Kidney epithelial cell (primary cell): ENCODE measurements at regions not wholly inside any gene's neighbourhood (a gene's known extent, or its start where the extent isn't known, plus 50 kb on each side); places are given as distances from the start of the nearest gene placed in this dataset.

ENCODE experiments used
- DNase-seq: peaks from one replicate; pipeline ENCODE4 v3.0.0-alpha.2; 2010; ENCODE audit warnings: low read depth
- H3K27me3 ChIP-seq: 2 replicates; pipeline ENCODE4 v1.6.0; 2011; ENCODE audit warnings: low read length; ENCODE audit not compliant: control insufficient read depth, insufficient read depth
- H3K36me3 ChIP-seq: 2 replicates; pipeline ENCODE4 v1.5.1; 2011; ENCODE audit warnings: low read length; ENCODE audit not compliant: control insufficient read depth, insufficient read depth
- H3K4me3 ChIP-seq: 2 replicates; pipeline ENCODE4 v1.5.1; 2011; ENCODE audit warnings: low read depth, mild to moderate bottlenecking, control low read depth, low read length
- TF ChIP-seq, protein P1 (sequence below): IDR thresholded peaks from 2 replicates; pipeline ENCODE4 v1.5.1; 2011; ENCODE audit warnings: mild to moderate bottlenecking, moderate library complexity, low read length, control low read depth, inconsistent platforms; ENCODE audit not compliant: insufficient read depth, poor library complexity, severe bottlenecking

DNA sequence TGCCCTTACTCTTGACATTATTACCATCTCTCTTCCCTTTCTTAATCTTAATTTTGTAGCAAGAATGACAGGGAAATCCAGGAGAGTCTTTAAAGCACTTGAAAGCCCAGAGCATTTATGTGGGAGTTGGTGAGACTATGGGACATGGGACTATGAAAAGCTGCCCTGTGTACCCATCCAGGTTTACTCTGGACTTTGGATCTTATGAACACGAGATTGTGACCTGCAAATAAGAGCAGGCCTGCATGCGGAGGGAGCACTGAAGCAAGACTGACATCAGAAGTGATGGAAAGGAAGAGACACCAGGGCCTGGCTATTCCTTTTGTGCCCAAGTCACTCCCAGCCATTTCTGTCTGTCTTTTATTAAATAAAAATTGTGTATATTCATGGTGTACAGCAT, 209.6 kb downstream of the NUF2 start:
- Histone ChIP-seq H3K36me3 (no peaks in the 10 kb centered on the region), H3K4me3 (no peak overlapping the region), H3K27me3 (no peaks in the 10 kb centered on the region)
- TF ChIP-seq, protein P1, sequence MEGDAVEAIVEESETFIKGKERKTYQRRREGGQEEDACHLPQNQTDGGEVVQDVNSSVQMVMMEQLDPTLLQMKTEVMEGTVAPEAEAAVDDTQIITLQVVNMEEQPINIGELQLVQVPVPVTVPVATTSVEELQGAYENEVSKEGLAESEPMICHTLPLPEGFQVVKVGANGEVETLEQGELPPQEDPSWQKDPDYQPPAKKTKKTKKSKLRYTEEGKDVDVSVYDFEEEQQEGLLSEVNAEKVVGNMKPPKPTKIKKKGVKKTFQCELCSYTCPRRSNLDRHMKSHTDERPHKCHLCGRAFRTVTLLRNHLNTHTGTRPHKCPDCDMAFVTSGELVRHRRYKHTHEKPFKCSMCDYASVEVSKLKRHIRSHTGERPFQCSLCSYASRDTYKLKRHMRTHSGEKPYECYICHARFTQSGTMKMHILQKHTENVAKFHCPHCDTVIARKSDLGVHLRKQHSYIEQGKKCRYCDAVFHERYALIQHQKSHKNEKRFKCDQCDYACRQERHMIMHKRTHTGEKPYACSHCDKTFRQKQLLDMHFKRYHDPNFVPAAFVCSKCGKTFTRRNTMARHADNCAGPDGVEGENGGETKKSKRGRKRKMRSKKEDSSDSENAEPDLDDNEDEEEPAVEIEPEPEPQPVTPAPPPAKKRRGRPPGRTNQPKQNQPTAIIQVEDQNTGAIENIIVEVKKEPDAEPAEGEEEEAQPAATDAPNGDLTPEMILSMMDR, result no peak
- no peak for DNase-seq

DNA sequence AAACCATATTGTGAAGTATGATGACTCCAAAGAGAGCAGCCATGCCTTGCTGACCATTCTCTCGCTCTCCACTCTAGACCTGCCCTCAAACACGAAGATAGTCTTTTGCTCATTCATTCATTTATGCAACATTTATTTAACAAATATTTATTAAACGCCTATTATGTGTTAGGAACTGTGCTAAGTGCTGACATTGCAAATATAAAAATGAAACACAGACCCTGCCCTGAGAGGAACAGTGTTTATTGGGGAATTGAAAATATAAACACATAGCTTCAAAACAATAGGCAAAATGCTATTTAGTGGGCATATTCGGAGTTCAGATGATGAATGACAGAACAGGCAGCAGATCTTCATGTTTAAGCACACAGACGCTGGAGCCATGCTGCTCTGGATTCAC, 213.6 kb downstream of the NUF2 start:
- no peak overlapping the region for H3K4me3 ChIP-seq
- TF ChIP-seq, protein P1, result no peak
- H3K36me3 ChIP-seq, result no peaks in the 10 kb centered on the region
- DNase-seq, result no peak
- no peaks in the 10 kb centered on the region for H3K27me3 ChIP-seq

DNA sequence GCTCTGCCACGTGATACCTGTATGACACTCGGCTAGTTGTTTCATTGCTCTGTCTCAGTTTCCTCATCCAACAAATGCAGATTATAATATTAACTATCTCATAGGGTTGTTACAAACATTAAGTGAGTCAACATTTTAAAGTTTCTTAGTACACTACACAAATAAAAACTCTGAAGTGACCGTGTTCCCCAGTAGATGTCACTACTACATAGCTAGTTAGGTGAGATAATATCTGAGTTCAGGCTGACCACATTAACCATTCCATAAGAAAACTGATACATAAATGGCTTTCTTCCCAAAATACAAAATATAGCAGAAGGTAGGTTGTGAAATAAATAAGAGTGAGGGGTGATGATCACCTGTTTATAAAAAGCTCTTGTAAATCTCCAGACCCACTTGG, 214.1 kb downstream of the NUF2 start:
- no peaks in the 10 kb centered on the region for H3K27me3 ChIP-seq
- TF ChIP-seq, protein P1, result peak; percentile 32
- H3K36me3 ChIP-seq, result no peaks in the 10 kb centered on the region
- no peak for DNase-seq
- H3K4me3 ChIP-seq, result no peak overlapping the region

DNA sequence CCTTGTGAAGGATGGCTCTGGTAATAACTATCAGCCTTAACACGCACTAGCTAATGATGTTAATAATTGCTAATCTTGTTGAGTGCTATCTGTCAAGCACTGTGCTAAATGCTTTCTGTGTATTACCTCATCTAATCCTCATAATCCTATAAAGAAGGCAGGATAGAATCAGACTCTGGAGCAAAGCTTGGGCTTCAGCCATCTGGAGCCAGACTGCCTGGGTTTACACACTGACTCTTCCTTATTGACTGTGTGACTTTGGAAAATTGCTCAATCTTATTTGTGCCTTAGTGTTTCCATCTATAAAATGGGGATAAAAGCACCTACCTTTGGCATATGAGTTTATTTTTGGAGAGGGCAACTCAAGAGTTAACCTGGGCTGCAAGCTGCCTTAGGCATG, 216.1 kb downstream of the NUF2 start:
- TF ChIP-seq, protein P1, result no peak
- no peaks in the 10 kb centered on the region for H3K36me3 ChIP-seq
- H3K27me3 ChIP-seq, result no peaks in the 10 kb centered on the region
- no peak for DNase-seq
- no peak overlapping the region for H3K4me3 ChIP-seq

DNA sequence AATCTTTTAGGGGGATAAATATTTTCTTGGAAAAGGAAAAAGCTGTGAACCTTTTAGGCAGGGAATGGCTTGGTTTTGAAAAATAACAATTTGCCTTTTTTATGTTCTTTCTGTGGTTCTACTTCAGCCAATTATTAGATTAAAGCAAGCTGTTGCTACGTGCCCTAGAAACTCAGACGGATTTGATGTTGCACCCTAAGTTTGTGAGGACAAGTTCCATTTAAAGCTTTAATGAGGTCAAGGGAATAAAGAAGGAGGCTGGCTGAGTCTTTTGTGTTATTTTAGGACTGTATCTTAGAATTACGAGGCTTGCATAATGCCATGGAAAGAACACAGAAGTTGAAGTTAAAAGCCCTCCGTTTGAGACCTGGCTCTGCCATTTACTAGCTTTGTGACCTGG, 216.9 kb downstream of the NUF2 start:
- H3K4me3 ChIP-seq, result no peak overlapping the region
- TF ChIP-seq, protein P1, result no peak
- no peak for DNase-seq
- H3K36me3 ChIP-seq, result no peaks in the 10 kb centered on the region
- no peaks in the 10 kb centered on the region for H3K27me3 ChIP-seq

DNA sequence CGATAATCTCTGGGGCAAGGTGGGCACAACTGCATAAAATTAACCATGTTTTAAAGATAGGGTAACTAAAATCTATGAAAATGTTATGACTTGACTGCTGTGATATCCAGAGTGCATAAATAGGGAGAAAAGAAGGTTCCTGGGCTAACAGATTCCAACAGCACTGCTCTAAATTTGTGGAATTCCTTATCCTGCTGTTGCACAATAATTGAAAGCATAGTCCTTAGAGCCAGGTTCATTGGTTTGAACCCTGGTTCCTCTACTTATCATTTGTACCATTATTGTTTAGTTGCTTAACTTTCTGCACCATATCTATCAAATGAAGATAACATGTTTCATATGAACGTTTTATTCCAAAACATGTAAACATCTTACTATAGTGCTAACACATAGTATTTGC, 219.0 kb downstream of the NUF2 start:
- Histone ChIP-seq H3K27me3 (no peaks in the 10 kb centered on the region), H3K36me3 (no peaks in the 10 kb centered on the region), H3K4me3 (no peak overlapping the region)
- no peak for DNase-seq
- TF ChIP-seq, protein P1, result no peak
